Mesodermal cell (in vitro differentiated cells): ENCODE measurements at regions not wholly inside any gene's neighbourhood (a gene's known extent, or its start where the extent isn't known, plus 50 kb on each side); places are given as distances from the start of the nearest gene placed in this dataset.

Experiments used
- H3K27ac ChIP-seq: 2 replicates; pipeline ENCODE4 v1.7.0; 2013; ENCODE audit warnings: mild to moderate bottlenecking, low read depth, low read length, moderate library complexity; ENCODE audit not compliant: severe bottlenecking
- H3K36me3 ChIP-seq: 2 replicates; pipeline ENCODE4 v1.7.1; 2013; ENCODE audit warnings: mild to moderate bottlenecking, low read length, moderate library complexity; ENCODE audit not compliant: control insufficient read depth, insufficient read depth
- H3K4me1 ChIP-seq: one replicate; pipeline ENCODE4 v1.7.1; 2013; ENCODE audit warnings: mild to moderate bottlenecking, low read length; ENCODE audit not compliant: insufficient read depth, control insufficient read depth, poor library complexity, severe bottlenecking
- H3K4me3 ChIP-seq: 2 replicates; pipeline ENCODE4 v1.7.0; 2013; ENCODE audit warnings: low read length, control low read depth, mild to moderate bottlenecking; ENCODE audit not compliant: insufficient read depth, poor library complexity, severe bottlenecking; ENCODE audit errors: extremely low read depth
- H3K9me3 ChIP-seq: 2 replicates; pipeline ENCODE4 v1.7.1; 2013; ENCODE audit warnings: mild to moderate bottlenecking, low read length, moderate library complexity; ENCODE audit not compliant: control insufficient read depth
- WGBS, 2 experiments: methylation state at CpG; one replicate each; pipeline ENCODE4 v1.1.5; 2013; ENCODE audit warnings: missing lambda C conversion rate in 2 of 2; ENCODE audit not compliant: insufficient coverage in 2 of 2; 5-methylcytosine and 5-hydroxymethylcytosine counted together

DNA sequence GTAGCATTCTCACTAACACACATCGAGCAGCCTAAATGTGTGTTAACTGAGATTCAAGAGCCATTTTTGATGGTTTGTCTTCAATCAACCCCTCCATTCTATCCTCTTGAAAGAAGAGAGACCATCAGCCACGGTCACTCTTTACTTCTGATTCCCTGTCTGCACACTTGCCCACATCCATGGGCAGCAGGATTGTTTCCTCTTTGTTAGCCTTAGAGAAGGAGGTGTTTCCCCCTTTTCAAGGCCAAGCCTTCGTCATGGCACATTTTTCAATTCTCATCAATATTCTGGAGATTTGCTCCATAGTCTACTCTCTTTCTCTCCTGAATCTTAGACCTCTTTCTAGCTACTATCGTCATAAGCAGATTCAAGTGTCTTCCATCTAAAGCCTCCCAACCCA is 522.4 kb upstream of the NAALADL2 start:
- 83 to 93% methylated on average over 2 of the region's 4 CpGs for WGBS, 2 experiments
- Histone ChIP-seq H3K9me3 (no peaks in the 10 kb centered on the region), H3K4me1 (no peaks in the 10 kb centered on the region), H3K36me3 (no peaks in the 10 kb centered on the region), H3K27ac (no peak overlapping the region), H3K4me3 (no peak overlapping the region)

DNA sequence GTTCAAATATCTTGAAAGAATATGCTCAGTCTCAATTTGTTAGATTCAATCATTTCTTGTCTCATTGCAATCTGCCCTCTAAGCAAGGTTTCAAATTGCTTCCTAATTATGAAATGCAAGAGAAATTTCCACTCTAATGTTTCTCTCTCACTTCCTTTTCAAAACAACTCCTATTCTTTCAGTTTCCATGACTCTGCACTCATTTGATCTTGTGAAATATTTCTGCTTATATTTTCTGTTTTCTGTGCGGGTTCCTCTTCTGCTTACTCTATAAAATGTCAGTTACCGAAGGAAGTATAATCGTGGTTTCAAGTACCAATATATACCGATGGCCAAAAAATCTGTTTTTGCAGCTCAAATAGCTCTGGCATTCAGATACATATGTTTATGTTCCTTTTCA is 521.9 kb upstream of the NAALADL2 start:
- 83 to 89% methylated on average over 3 to 4 of the region's 4 CpGs for WGBS, 2 experiments
- no peak overlapping the region for H3K4me3 ChIP-seq

DNA sequence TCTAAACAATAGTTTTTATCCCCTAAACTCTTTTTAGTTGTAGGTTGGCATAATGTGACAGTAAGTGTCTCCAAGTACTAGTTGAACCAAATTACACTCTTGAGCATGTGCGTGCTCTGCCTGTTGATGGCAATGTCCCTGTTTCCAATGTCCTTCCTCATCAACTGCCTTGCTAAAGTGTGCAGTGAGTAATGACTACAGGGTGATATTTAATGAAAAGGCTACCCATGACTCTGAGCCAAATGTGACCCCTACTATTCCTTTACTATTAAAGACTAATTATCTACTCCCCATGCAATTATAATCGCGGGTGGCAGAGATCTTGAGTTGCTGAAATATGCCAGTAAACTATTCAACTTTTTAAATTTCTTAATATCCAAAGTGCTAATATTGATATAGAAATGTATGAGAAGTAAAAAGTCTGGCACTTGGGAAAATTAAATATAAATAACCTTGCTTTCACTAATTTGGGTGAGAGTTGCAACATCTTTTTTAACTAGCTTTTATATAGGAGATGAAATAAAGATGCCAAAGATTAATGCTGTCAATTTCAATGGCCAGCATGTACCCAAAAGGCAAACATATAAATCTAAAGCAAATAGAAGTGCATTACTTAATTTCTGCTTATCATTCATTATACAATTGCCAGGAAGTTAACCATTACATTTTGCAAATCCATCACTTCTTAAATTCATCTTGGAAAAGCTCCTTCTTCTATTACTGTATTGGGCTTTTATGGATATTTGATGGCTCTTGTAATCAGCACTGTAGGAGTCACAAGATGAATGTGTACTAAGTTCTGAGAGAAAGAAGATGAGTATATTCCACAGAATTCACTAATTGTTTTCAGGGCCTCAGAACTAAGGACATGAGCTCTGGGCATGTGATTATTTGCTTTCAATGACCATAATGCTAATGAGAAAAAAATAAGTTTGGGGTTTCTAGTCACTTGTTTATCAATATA is 518.2 kb upstream of the NAALADL2 start:
- WGBS, 2 experiments = 100% methylated on average over 1 of the region's 3 CpGs; no CpG with 5 or more reads in 1 of the 2 experiments

More for the DNA sequence above, 521.9 kb upstream of the NAALADL2 start:
- Histone ChIP-seq H3K36me3 (no peaks in the 10 kb centered on the region), H3K9me3 (no peaks in the 10 kb centered on the region), H3K27ac (no peak overlapping the region), H3K4me1 (no peaks in the 10 kb centered on the region)

DNA sequence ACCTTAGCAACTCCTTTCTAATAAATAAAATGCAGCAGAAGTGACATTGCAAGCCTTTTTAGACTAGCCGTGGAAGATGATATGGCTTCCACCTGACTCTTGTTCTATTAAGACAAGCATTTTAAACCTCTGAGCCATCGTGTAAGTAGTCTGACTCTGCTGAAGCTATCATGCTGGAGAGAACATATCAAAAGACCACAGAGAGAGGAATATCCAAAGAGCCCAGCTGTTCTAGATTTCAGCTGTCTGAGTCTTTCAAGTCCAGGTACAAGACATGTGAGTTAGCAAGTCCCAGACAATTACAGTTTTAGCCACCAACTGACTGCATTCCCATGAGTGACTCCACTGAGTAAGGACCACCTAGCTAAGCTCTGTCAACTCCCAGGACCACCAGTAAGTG is 517.0 kb upstream of the NAALADL2 start:
- no peaks in the 10 kb centered on the region for H3K36me3 ChIP-seq
- no peak overlapping the region for H3K27ac ChIP-seq
- H3K4me1 ChIP-seq = no peaks in the 10 kb centered on the region
- 89 to 90% methylated on average over 1 to 2 of the region's 2 CpGs for WGBS, 2 experiments
- no peaks in the 10 kb centered on the region for H3K9me3 ChIP-seq
- H3K4me3 ChIP-seq = no peak overlapping the region

More for the DNA sequence above, 518.2 kb upstream of the NAALADL2 start:
- no peaks in the 10 kb centered on the region for H3K9me3 ChIP-seq
- no peaks in the 10 kb centered on the region for H3K36me3 ChIP-seq
- no peaks in the 10 kb centered on the region for H3K4me1 ChIP-seq
- no peak overlapping the region for H3K27ac ChIP-seq
- H3K4me3 ChIP-seq = no peak overlapping the region

DNA sequence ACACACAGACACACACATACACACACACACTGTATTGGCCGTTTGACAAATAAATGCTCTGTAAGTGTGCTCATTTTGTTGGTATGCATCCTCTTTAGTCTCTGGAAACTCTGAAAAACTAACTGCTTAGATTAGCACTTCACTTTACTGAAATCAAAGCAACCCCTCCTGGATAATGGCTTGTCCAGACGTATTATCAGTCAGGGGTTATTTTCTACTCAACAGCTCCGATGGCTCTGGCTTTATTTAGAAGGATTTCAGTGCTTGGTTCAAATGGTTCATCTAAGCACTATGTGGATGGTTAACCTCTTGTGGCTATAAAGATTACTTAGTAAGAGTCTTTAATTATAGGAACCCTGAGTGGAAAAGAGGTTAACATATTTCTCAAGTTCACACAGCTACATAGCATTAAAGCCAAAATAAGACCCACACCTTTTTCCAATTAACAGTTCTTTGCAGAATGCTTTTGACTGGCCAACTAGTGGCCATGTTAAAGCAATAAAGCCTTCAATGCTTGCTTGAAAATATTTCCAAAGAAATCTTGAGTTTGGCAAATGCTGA is 516.1 kb upstream of the NAALADL2 start:
- no peaks in the 10 kb centered on the region for H3K36me3 ChIP-seq
- H3K4me3 ChIP-seq = no peak overlapping the region
- WGBS, 2 experiments = no CpG with 5 or more reads among the region's 3 CpGs
- no peak overlapping the region for H3K27ac ChIP-seq
- no peaks in the 10 kb centered on the region for H3K4me1 ChIP-seq
- no peaks in the 10 kb centered on the region for H3K9me3 ChIP-seq

DNA sequence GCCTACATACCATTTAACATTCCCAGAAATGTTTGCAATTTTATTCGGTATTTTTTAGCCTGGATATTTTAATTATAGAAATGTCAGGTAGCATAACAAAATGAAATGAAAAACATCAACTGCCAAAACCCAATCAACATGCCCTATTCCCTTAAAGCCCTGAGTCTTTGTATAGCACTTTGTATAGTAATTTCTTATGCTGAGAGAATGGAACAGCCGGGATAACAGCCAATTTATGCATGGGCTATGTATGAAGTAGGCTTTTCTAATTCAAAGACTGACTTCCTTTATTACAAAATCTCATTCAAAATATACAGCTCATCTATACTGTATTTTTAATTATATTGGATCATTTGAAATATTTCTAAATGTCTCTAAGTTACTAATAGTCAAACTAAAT is 513.0 kb upstream of the NAALADL2 start:
- no CpG with 5 or more reads among the region's 2 CpGs for WGBS, 2 experiments
- Histone ChIP-seq H3K36me3 (no peaks in the 10 kb centered on the region), H3K9me3 (peaks cover 6% of the 10 kb centered on the region), H3K4me3 (no peak overlapping the region), H3K4me1 (no peaks in the 10 kb centered on the region), H3K27ac (no peak overlapping the region)

DNA sequence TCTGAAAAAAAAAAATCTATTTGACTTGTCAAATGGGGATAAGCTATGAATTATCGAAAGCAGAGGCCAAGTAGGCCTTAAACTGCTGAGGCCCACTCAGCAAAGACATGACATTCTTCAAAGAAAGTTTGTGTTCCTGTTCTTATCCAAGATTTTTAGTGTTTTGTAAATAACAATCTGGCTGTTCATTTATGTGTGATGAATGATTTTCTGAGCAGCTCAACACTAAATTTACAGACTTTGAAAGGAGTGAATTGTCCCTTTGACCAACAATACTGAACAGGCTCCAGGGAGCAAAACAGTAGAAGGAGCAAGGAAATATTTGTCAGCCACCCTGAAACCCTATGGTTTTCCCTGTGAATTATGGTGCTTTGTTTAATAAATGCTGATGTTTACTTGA is 512.6 kb upstream of the NAALADL2 start:
- 100% methylated on average over 1 of the region's 1 CpG; no CpG with 5 or more reads in 1 of the 2 experiments for WGBS, 2 experiments

DNA sequence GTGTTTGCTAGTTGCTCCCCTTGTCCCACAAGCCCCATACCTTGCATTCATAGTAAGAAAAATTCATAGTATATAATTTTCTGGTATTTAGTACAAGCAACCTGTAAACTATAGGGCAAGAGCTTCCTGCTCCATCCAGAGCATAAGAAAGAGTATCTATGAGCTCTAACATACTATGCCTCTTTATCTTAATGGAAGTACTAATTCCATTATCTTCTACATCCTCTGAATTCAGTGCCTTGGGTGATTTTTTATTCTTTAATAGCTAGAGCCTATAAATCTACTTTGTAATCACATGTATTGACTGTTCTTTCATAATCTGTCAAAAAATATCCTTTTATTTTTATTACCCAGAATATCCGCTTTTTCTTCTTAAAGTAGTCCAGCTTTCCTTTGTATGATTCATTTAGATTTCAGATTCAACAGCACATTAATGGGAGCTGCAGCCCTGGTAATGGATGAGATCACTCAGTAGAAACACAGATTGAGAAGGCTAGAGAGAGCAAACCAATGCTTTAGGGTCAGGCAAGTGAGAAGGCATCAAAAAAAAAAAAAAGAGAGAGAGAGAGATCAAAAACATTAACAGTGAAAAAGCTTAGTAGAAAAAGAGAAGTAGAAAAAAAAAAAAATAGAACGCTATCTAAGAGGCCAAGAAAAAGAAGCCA is 511.5 kb upstream of the NAALADL2 start:
- no peak overlapping the region for H3K4me3 ChIP-seq
- 100% methylated on average over 1 to 2 of the region's 2 CpGs for WGBS, 2 experiments
- peaks cover 6% of the 10 kb centered on the region for H3K9me3 ChIP-seq
- no peaks in the 10 kb centered on the region for H3K4me1 ChIP-seq
- H3K36me3 ChIP-seq = no peaks in the 10 kb centered on the region
- no peak overlapping the region for H3K27ac ChIP-seq

More for the DNA sequence above, 512.6 kb upstream of the NAALADL2 start:
- Histone ChIP-seq H3K9me3 (peaks cover 6% of the 10 kb centered on the region), H3K4me3 (no peak overlapping the region), H3K4me1 (no peaks in the 10 kb centered on the region), H3K36me3 (no peaks in the 10 kb centered on the region), H3K27ac (no peak overlapping the region)

DNA sequence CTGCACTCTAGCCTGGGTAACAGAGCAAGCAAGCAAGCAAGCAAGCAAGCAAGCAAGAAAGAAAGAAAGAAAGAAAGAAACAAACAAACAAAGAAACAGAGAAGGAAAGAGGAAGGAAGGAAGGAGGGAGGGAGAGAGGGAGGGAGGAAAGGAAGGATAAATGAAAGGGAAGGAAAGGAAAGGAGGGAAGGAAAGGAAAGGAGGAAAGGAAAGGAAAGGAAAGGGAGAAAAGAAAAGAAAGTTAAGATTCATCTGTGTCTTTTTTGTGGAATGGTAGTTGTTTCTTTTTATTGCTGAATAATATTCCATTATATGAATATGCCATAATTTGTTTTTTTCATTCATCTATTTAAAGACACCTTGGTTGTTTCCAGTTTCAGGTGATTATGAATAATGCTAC is 506.9 kb upstream of the NAALADL2 start:
- Histone ChIP-seq H3K27ac (no peak overlapping the region), H3K9me3 (peaks cover 6% of the 10 kb centered on the region), H3K4me3 (no peak overlapping the region), H3K36me3 (no peaks in the 10 kb centered on the region), H3K4me1 (no peaks in the 10 kb centered on the region)

DNA sequence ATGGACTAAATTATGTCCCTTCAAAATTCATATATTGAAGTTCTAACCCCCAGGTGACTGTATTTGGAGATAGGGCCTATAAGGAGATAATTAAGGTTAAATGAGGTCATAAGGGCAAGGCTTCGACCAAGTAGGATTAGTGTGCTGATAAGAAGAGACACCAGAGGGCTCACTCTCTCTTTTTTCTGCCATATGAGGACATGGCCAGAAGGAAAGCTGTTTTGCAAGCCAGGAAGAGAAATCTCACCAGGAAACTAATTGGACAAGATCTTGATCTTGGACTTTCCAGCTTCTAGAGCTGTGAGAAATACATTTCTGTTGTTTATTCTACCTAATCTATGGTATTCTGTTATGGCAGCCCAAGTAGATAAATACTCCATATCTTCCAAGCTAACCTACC is 503.6 kb upstream of the NAALADL2 start:
- H3K27ac ChIP-seq = no peak overlapping the region
- no peaks in the 10 kb centered on the region for H3K4me1 ChIP-seq
- H3K36me3 ChIP-seq = no peaks in the 10 kb centered on the region
- WGBS, 2 experiments = 11 to 33% methylated on average over 1 of the region's 1 CpG
- H3K4me3 ChIP-seq = no peak overlapping the region
- H3K9me3 ChIP-seq = no peaks in the 10 kb centered on the region
